ENCODE measurements at regions not wholly inside any gene's neighbourhood (a gene's known extent, or its start where the extent isn't known, plus 50 kb on each side); places are given as distances from the start of the nearest gene placed in this dataset.

GRCh38 chr12:125690841-125691240, 625.6 kb downstream of the AACS start:
- TF ChIP-seq CTCF (conservative IDR thresholded peaks at IDR 0.05) (no peak), ZFX (IDR thresholded peaks at IDR 0.05) (no peak)
- no peak overlapping the region for H3K27ac ChIP-seq

GRCh38 chr12:125696054-125696453, 630.8 kb downstream of the AACS start:
- no peak overlapping the region for H3K27ac ChIP-seq
- TF ChIP-seq ZFX (IDR thresholded peaks at IDR 0.05) = no peak
- TF ChIP-seq CTCF (conservative IDR thresholded peaks at IDR 0.05) = no peak

GRCh38 chr12:125704803-125705202, 639.6 kb downstream of the AACS start:
- TF ChIP-seq CTCF (conservative IDR thresholded peaks at IDR 0.05) = no peak
- no peak for TF ChIP-seq ZFX (IDR thresholded peaks at IDR 0.05)
- no peak overlapping the region for H3K27ac ChIP-seq

GRCh38 chr12:125720961-125721360, 655.7 kb downstream of the AACS start:
- TF ChIP-seq ZFX (IDR thresholded peaks at IDR 0.05) (no peak), CTCF (conservative IDR thresholded peaks at IDR 0.05) (no peak)
- no peak overlapping the region for H3K27ac ChIP-seq

- H3K27ac ChIP-seq = no peak overlapping the region
- TF ChIP-seq ZFX (IDR thresholded peaks at IDR 0.05) (no peak), CTCF (conservative IDR thresholded peaks at IDR 0.05) (peak; percentile 32)
Measured at GRCh38 chr12:125734137-125734536, 668.9 kb downstream of the AACS start.

GRCh38 chr12:125738211-125738610, 673.0 kb downstream of the AACS start:
- TF ChIP-seq ZFX (IDR thresholded peaks at IDR 0.05) (no peak), CTCF (conservative IDR thresholded peaks at IDR 0.05) (no peak)
- H3K27ac ChIP-seq = no peak overlapping the region

GRCh38 chr12:125742413-125742812, 677.2 kb downstream of the AACS start:
- TF ChIP-seq ZFX (IDR thresholded peaks at IDR 0.05) (no peak), CTCF (conservative IDR thresholded peaks at IDR 0.05) (no peak)
- no peak overlapping the region for H3K27ac ChIP-seq
